Karpas-422 (cell line): ENCODE measurements at regions not wholly inside any gene's neighbourhood (a gene's known extent, or its start where the extent isn't known, plus 50 kb on each side); places are given as distances from the start of the nearest gene placed in this dataset.
"Not testable (repeated sequence)": the region's sequence is repeated elsewhere in the genome, so short reads cannot be mapped to it uniquely, and the experiment has no call there.

ENCODE experiments used
- DNase-seq: peaks from one replicate; pipeline ENCODE4 v3.0.0-alpha.2; 2015
- H2AFZ ChIP-seq: fragments of 200-600 bp; sonication (generic); 2 replicates; pipeline ENCODE4 v1.6.1; 2014; ENCODE audit warnings: antibody characterized with exemption, low read length, mixed read lengths
- H3K27ac ChIP-seq: fragments of 200-600 bp; sonication (generic); 2 replicates; pipeline ENCODE4 v1.5.1; 2014; ENCODE audit warnings: mild to moderate bottlenecking, low read length, moderate library complexity
- H3K27me3 ChIP-seq: fragments of 200-600 bp; sonication (generic); 2 replicates; pipeline ENCODE4 v1.6.1; 2014; ENCODE audit warnings: low read length, mixed read lengths
- H3K36me3 ChIP-seq: fragments of 200-600 bp; sonication (generic); 2 replicates; pipeline ENCODE4 v1.6.1; 2014; ENCODE audit warnings: low read length, mixed read lengths; ENCODE audit not compliant: insufficient read depth
- H3K4me1 ChIP-seq: fragments of 200-600 bp; sonication (generic); 2 replicates; pipeline ENCODE4 v1.6.1; 2014; ENCODE audit warnings: mild to moderate bottlenecking, low read length, mixed read lengths
- H3K4me2 ChIP-seq: fragments of 200-600 bp; sonication (generic); 2 replicates; pipeline ENCODE4 v1.6.1; 2014; ENCODE audit warnings: low read length, low read depth, mild to moderate bottlenecking; ENCODE audit not compliant: poor library complexity, severe bottlenecking
- H3K4me3 ChIP-seq: fragments of 200-600 bp; sonication (generic); 2 replicates; pipeline ENCODE4 v1.5.1; 2014; ENCODE audit warnings: mild to moderate bottlenecking, antibody characterized with exemption, low read length, mixed read lengths
- H3K79me2 ChIP-seq: fragments of 200-600 bp; sonication (generic); 2 replicates; pipeline ENCODE4 v1.6.1; 2014; ENCODE audit warnings: mild to moderate bottlenecking, low read length, mixed read lengths
- H3K9ac ChIP-seq: fragments of 200-600 bp; sonication (generic); 2 replicates; pipeline ENCODE4 v1.6.0; 2014; ENCODE audit warnings: low read length
- H3K9me2 ChIP-seq: fragments of 200-600 bp; sonication (generic), shearing (Covaris generic); replicated peaks from 2 replicates; pipeline ENCODE4 v1.6.0; 2014; ENCODE audit warnings: mild to moderate bottlenecking, low read length, moderate library complexity; ENCODE audit not compliant: insufficient read depth
- H3K9me3 ChIP-seq: fragments of 300-700, 200-600 bp; sonication (generic); 2 replicates; pipeline ENCODE4 v1.6.1; 2014; ENCODE audit warnings: low read length, mixed read lengths
- H4K20me1 ChIP-seq: fragments of 200-600 bp; sonication (generic); 2 replicates; pipeline ENCODE4 v1.6.1; 2014; ENCODE audit warnings: mild to moderate bottlenecking, antibody characterized with exemption, low read length, low read depth; ENCODE audit not compliant: insufficient read depth

- H3K4me3 ChIP-seq, result no peak overlapping the region
- H3K9me2 ChIP-seq, result no peaks in the 10 kb centered on the region
- H3K4me2 ChIP-seq, result no peak overlapping the region
- H3K9ac ChIP-seq, result no peak overlapping the region
- no peak overlapping the region for H3K27ac ChIP-seq
- no peak for DNase-seq
- no peaks in the 10 kb centered on the region for H3K79me2 ChIP-seq
- H2AFZ ChIP-seq, result no peak overlapping the region
- H4K20me1 ChIP-seq, result no peaks in the 10 kb centered on the region
- no peaks in the 10 kb centered on the region for H3K36me3 ChIP-seq
- no peaks in the 10 kb centered on the region for H3K4me1 ChIP-seq
- no peaks in the 10 kb centered on the region for H3K9me3 ChIP-seq
- H3K27me3 ChIP-seq, result no peaks in the 10 kb centered on the region
These were observed 133.0 kb upstream of the HTR2C start for GRCh38 chrX:114450911-114451310.

- H3K27me3 ChIP-seq, result no peaks in the 10 kb centered on the region
- H2AFZ ChIP-seq, result no peak overlapping the region
- no peaks in the 10 kb centered on the region for H3K36me3 ChIP-seq
- no peak overlapping the region for H3K27ac ChIP-seq
- H3K9me2 ChIP-seq, result no peaks in the 10 kb centered on the region
- no peaks in the 10 kb centered on the region for H3K9me3 ChIP-seq
- H3K4me3 ChIP-seq, result no peak overlapping the region
- H3K4me2 ChIP-seq, result no peak overlapping the region
- no peaks in the 10 kb centered on the region for H3K4me1 ChIP-seq
- DNase-seq, result no peak
- no peak overlapping the region for H3K9ac ChIP-seq
- H3K79me2 ChIP-seq, result no peaks in the 10 kb centered on the region
- no peaks in the 10 kb centered on the region for H4K20me1 ChIP-seq
These were observed 132.5 kb upstream of the HTR2C start for GRCh38 chrX:114451397-114451796.

- H4K20me1 ChIP-seq, result no peaks in the 10 kb centered on the region
- H3K4me3 ChIP-seq, result no peak overlapping the region
- no peaks in the 10 kb centered on the region for H3K9me2 ChIP-seq
- H3K79me2 ChIP-seq, result no peaks in the 10 kb centered on the region
- H3K4me2 ChIP-seq, result no peak overlapping the region
- no peaks in the 10 kb centered on the region for H3K36me3 ChIP-seq
- no peaks in the 10 kb centered on the region for H3K9me3 ChIP-seq
- H2AFZ ChIP-seq, result no peak overlapping the region
- H3K27ac ChIP-seq, result no peak overlapping the region
- no peaks in the 10 kb centered on the region for H3K27me3 ChIP-seq
- H3K9ac ChIP-seq, result no peak overlapping the region
- DNase-seq, result no peak
- peaks cover 34% of the 10 kb centered on the region for H3K4me1 ChIP-seq
These were observed 121.6 kb upstream of the HTR2C start for GRCh38 chrX:114462266-114462665.

- Histone ChIP-seq H3K4me3 (0 out of 2 replicates have a peak overlapping the region, but pooled peaks have one; percentile 0), H2AFZ (no peak overlapping the region), H3K27ac (peak overlapping the region; percentile 50), H3K36me3 (no peaks in the 10 kb centered on the region), H3K4me1 (peaks cover 34% of the 10 kb centered on the region), H3K79me2 (no peaks in the 10 kb centered on the region), H3K9ac (no peak overlapping the region), H4K20me1 (no peaks in the 10 kb centered on the region), H3K4me2 (peak overlapping the region; percentile 46), H3K27me3 (no peaks in the 10 kb centered on the region), H3K9me3 (no peaks in the 10 kb centered on the region), H3K9me2 (no peaks in the 10 kb centered on the region)
- peak; percentile 62 for DNase-seq
These were observed 118.2 kb upstream of the HTR2C start for GRCh38 chrX:114465689-114466088.

GRCh38 chrX:114472008-114472407, 111.9 kb upstream of the HTR2C start:
- H3K27me3 ChIP-seq, H3K4me2 ChIP-seq, H3K27ac ChIP-seq, H3K9me2 ChIP-seq, H3K4me1 ChIP-seq, DNase-seq, H3K4me3 ChIP-seq, H3K9me3 ChIP-seq, H3K36me3 ChIP-seq, H3K9ac ChIP-seq, H2AFZ ChIP-seq, H3K79me2 ChIP-seq, H4K20me1 ChIP-seq: not testable (repeated sequence)

- Histone ChIP-seq H4K20me1 (no peaks in the 10 kb centered on the region), H3K9me3 (no peaks in the 10 kb centered on the region), H3K4me1 (no peaks in the 10 kb centered on the region), H3K4me3 (no peak overlapping the region), H3K9ac (no peak overlapping the region), H3K79me2 (no peaks in the 10 kb centered on the region), H3K27ac (no peak overlapping the region), H3K36me3 (no peaks in the 10 kb centered on the region), H2AFZ (no peak overlapping the region), H3K9me2 (no peaks in the 10 kb centered on the region), H3K27me3 (no peaks in the 10 kb centered on the region), H3K4me2 (no peak overlapping the region)
- no peak for DNase-seq
These were observed 111.1 kb upstream of the HTR2C start for GRCh38 chrX:114472788-114473187.

GRCh38 chrX:114500622-114501021, 83.3 kb upstream of the HTR2C start:
- Histone ChIP-seq H3K9me3 (no peaks in the 10 kb centered on the region), H3K9me2 (no peaks in the 10 kb centered on the region), H3K4me3 (no peak overlapping the region), H3K4me1 (no peaks in the 10 kb centered on the region), H3K27ac (no peak overlapping the region), H4K20me1 (no peaks in the 10 kb centered on the region), H3K9ac (no peak overlapping the region), H3K79me2 (no peaks in the 10 kb centered on the region), H3K27me3 (no peaks in the 10 kb centered on the region; the same call in 1 of the 2 replicates), H3K4me2 (no peak overlapping the region), H3K36me3 (no peaks in the 10 kb centered on the region), H2AFZ (no peak overlapping the region)
- DNase-seq, result no peak

- Histone ChIP-seq H3K9me2 (no peaks in the 10 kb centered on the region), H3K9me3 (no peaks in the 10 kb centered on the region), H3K36me3 (no peaks in the 10 kb centered on the region), H3K9ac (no peak overlapping the region), H2AFZ (no peak overlapping the region), H3K79me2 (no peaks in the 10 kb centered on the region), H3K4me3 (no peak overlapping the region), H3K4me2 (no peak overlapping the region), H4K20me1 (no peaks in the 10 kb centered on the region), H3K27me3 (no peaks in the 10 kb centered on the region), H3K27ac (no peak overlapping the region), H3K4me1 (no peaks in the 10 kb centered on the region)
- DNase-seq, result no peak
These were observed 75.1 kb upstream of the HTR2C start for GRCh38 chrX:114508756-114509155.

- Histone ChIP-seq H3K9me3 (no peaks in the 10 kb centered on the region), H3K36me3 (no peaks in the 10 kb centered on the region), H3K4me1 (no peaks in the 10 kb centered on the region), H3K9me2 (no peaks in the 10 kb centered on the region), H3K9ac (no peak overlapping the region), H4K20me1 (no peaks in the 10 kb centered on the region), H3K4me3 (no peak overlapping the region), H3K27ac (no peak overlapping the region), H2AFZ (no peak overlapping the region), H3K79me2 (no peaks in the 10 kb centered on the region), H3K4me2 (no peak overlapping the region), H3K27me3 (no peaks in the 10 kb centered on the region)
- no peak for DNase-seq
These were observed 64.4 kb upstream of the HTR2C start for GRCh38 chrX:114519524-114519923.
